Dendritic cell treated with granulocyte-macrophage colony-stimulating factor and Interleukin-4, amounts not matched to agents 40 ng/mL and 50 ng/mL, for 4 days (primary cell): ENCODE measurements at regions not wholly inside any gene's neighbourhood (a gene's known extent, or its start where the extent isn't known, plus 50 kb on each side); places are given as distances from the start of the nearest gene placed in this dataset.

ENCODE experiments used
- H3K27ac Mint-ChIP-seq: one replicate; pipeline ENCODE4 v1.8.0; 2022; ENCODE audit warnings: mild to moderate bottlenecking, mixed read lengths
- H3K27me3 Mint-ChIP-seq: one replicate; pipeline ENCODE4 v1.8.0; 2022; ENCODE audit warnings: mild to moderate bottlenecking, mixed read lengths
- H3K36me3 Mint-ChIP-seq: one replicate; pipeline ENCODE4 v1.8.0; 2022; ENCODE audit warnings: low read depth, mixed read lengths
- H3K4me1 Mint-ChIP-seq: one replicate; pipeline ENCODE4 v1.8.0; 2022; ENCODE audit warnings: low read depth, mixed read lengths
- H3K4me3 Mint-ChIP-seq: one replicate; pipeline ENCODE4 v1.8.0; 2022; ENCODE audit warnings: mild to moderate bottlenecking, moderate library complexity, mixed read lengths
- H3K9me3 Mint-ChIP-seq: one replicate; pipeline ENCODE4 v1.8.0; 2022; ENCODE audit warnings: mixed read lengths
- intact Hi-C: fragments of 100-400 bp; cut with micrococcal nuclease; formaldehyde crosslinking; loops from one replicate; pipeline ENCODE4 v1.15.0; 2022

GRCh38 chr3:178258121-178258520 lies 278.1 kb upstream of the KCNMB2 start:
- no peaks in the 10 kb centered on the region for H3K27me3 Mint-ChIP-seq

GRCh38 chr3:178259703-178260102 lies 276.5 kb upstream of the KCNMB2 start:
- Mint-ChIP-seq H3K27me3 (no peaks in the 10 kb centered on the region), H3K4me1 (peaks cover 5% of the 10 kb centered on the region), H3K9me3 (no peaks in the 10 kb centered on the region), H3K27ac (no peak overlapping the region), H3K36me3 (no peaks in the 10 kb centered on the region), H3K4me3 (no peak overlapping the region)
- intact Hi-C loops = no loop called here

More at GRCh38 chr3:178258121-178258520, 278.1 kb upstream of the KCNMB2 start:
- peaks cover 5% of the 10 kb centered on the region for H3K4me1 Mint-ChIP-seq
- no peak overlapping the region for H3K4me3 Mint-ChIP-seq
- no peak overlapping the region for H3K27ac Mint-ChIP-seq
- H3K36me3 Mint-ChIP-seq = no peaks in the 10 kb centered on the region
- H3K9me3 Mint-ChIP-seq = no peaks in the 10 kb centered on the region
- intact Hi-C loops = no loop called here

DNA sequence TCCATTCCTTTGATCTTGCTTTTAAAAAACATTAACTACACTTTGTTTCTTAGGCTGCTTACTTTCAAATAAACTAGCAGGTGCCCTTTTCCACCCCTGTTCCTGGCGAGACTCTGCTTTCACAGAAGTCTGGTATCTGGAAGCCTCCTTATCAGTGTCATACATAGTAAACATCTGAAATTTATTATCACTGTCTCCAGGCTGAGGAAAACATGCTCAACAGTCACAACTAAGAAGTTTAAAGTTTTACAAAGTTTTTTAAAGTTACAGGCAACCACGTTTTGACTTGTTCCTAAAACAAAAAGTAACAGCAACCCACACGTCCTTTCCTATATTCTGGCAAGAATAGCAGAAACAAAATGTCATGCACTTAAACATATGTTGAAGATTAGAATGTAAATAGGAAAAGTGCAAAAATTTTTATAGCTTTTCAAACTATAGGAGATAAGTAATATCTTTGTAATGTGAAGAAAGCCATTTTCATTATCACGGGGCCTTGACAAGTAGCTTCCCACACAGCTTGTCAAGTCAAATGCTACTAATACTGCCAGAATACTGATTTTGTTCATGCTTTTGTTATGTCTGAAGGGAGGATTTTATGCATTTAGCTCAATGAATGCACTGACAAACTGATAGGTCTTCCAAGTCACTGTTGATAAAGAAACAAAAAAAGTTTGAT lies 275.2 kb upstream of the KCNMB2 start:
- intact Hi-C loops = no loop called here
- no peaks in the 10 kb centered on the region for H3K36me3 Mint-ChIP-seq
- H3K4me3 Mint-ChIP-seq = no peak overlapping the region
- no peak overlapping the region for H3K27ac Mint-ChIP-seq
- H3K27me3 Mint-ChIP-seq = no peaks in the 10 kb centered on the region
- peaks cover 5% of the 10 kb centered on the region for H3K4me1 Mint-ChIP-seq
- no peaks in the 10 kb centered on the region for H3K9me3 Mint-ChIP-seq

GRCh38 chr3:178263236-178263916 lies 272.9 kb upstream of the KCNMB2 start:
- Mint-ChIP-seq H3K9me3 (no peaks in the 10 kb centered on the region), H3K4me3 (no peak overlapping the region), H3K27me3 (no peaks in the 10 kb centered on the region), H3K36me3 (no peaks in the 10 kb centered on the region), H3K4me1 (peaks cover 5% of the 10 kb centered on the region), H3K27ac (no peak overlapping the region)
- intact Hi-C loops = no loop called here

GRCh38 chr3:178267158-178267844 lies 268.9 kb upstream of the KCNMB2 start:
- Mint-ChIP-seq H3K4me1 (no peaks in the 10 kb centered on the region), H3K27me3 (no peaks in the 10 kb centered on the region), H3K4me3 (no peak overlapping the region), H3K36me3 (no peaks in the 10 kb centered on the region), H3K9me3 (no peaks in the 10 kb centered on the region), H3K27ac (no peak overlapping the region)
- intact Hi-C loops = no loop called here

DNA sequence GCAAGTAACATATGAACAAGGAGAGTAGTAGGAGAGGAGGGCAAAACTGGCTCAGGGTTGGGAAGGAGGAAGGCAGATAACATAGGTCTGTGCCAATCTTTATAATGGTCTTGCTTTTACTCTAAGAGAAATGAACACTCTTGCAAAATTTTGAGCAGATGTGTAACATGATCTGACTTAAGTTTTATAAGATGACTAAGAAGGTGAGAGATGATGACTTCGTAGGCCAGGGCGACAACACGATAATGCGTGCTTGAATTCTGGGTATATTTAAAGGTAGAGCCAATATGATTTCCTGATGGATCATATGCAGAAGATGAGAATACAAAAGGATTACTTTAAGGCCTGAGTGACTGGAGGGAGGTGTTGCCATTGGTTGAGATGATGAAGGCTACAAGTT lies 265.4 kb upstream of the KCNMB2 start:
- Mint-ChIP-seq H3K27ac (no peak overlapping the region), H3K9me3 (no peaks in the 10 kb centered on the region), H3K4me3 (no peak overlapping the region), H3K36me3 (no peaks in the 10 kb centered on the region), H3K4me1 (no peaks in the 10 kb centered on the region), H3K27me3 (no peaks in the 10 kb centered on the region)
- intact Hi-C loops = no loop called here

- no peaks in the 10 kb centered on the region for H3K9me3 Mint-ChIP-seq
- intact Hi-C loops = no loop called here
- H3K27ac Mint-ChIP-seq = no peak overlapping the region
- H3K27me3 Mint-ChIP-seq = no peaks in the 10 kb centered on the region
- no peaks in the 10 kb centered on the region for H3K36me3 Mint-ChIP-seq
- H3K4me3 Mint-ChIP-seq = no peak overlapping the region
- no peaks in the 10 kb centered on the region for H3K4me1 Mint-ChIP-seq
These were observed 264.4 kb upstream of the KCNMB2 start for GRCh38 chr3:178271740-178272387.

GRCh38 chr3:178272841-178273240 lies 263.4 kb upstream of the KCNMB2 start:
- Mint-ChIP-seq H3K4me3 (no peak overlapping the region), H3K4me1 (no peaks in the 10 kb centered on the region), H3K27ac (no peak overlapping the region), H3K36me3 (no peaks in the 10 kb centered on the region), H3K9me3 (peaks cover 4% of the 10 kb centered on the region), H3K27me3 (no peaks in the 10 kb centered on the region)
- intact Hi-C loops = no loop called here

DNA sequence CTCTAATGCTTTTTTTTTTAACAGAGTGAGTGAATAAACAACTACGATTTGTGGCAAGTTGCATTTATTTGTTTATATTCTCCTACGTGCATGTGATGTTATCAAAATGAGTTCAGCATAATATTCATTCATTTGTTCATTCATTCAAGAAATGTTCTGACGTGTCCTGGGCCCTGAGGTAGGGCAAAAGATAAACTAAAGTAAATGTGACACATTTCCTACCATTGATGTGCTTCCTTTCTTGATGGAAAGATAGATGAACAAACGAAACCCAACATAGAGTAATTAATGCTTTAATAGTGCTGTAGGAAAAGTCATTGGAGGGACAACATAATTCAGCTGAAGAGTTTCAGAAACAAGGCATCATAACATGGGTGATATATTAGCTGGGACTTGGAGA lies 261.5 kb upstream of the KCNMB2 start:
- Mint-ChIP-seq H3K4me1 (no peaks in the 10 kb centered on the region), H3K36me3 (peaks cover 3% of the 10 kb centered on the region), H3K9me3 (peaks cover 23% of the 10 kb centered on the region), H3K27me3 (no peaks in the 10 kb centered on the region), H3K4me3 (no peak overlapping the region), H3K27ac (no peak overlapping the region)
- intact Hi-C loops = no loop called here

GRCh38 chr3:178275311-178275710 lies 260.9 kb upstream of the KCNMB2 start:
- no peak overlapping the region for H3K27ac Mint-ChIP-seq
- intact Hi-C loops = no loop called here

DNA sequence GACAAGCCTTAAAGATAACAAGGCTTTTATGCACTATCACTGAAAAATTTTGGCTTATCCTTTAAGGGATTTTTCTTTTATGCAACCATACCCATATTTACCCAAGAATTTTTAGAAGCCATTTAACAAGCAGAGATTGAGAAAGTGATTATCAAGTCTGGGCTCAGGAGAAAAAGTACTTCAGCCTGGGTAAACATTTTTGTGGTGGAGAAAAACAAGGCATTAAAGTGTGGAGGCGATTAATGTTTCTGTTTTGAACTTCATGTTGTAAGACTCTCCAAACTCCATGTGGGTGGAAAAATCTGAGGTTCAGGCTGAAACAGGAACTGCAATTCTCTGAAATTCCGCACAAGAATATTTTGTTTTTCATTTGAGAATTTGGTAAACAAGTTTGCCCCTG lies 260.4 kb upstream of the KCNMB2 start:
- H3K4me3 Mint-ChIP-seq = no peak overlapping the region
- no peak overlapping the region for H3K27ac Mint-ChIP-seq
- H3K9me3 Mint-ChIP-seq = peaks cover 34% of the 10 kb centered on the region
- H3K36me3 Mint-ChIP-seq = peaks cover 5% of the 10 kb centered on the region
- H3K27me3 Mint-ChIP-seq = no peaks in the 10 kb centered on the region
- intact Hi-C loops = no loop called here
- H3K4me1 Mint-ChIP-seq = no peaks in the 10 kb centered on the region

More at GRCh38 chr3:178275311-178275710, 260.9 kb upstream of the KCNMB2 start:
- Mint-ChIP-seq H3K27me3 (no peaks in the 10 kb centered on the region), H3K4me1 (no peaks in the 10 kb centered on the region), H3K9me3 (peaks cover 29% of the 10 kb centered on the region), H3K36me3 (peaks cover 5% of the 10 kb centered on the region), H3K4me3 (no peak overlapping the region)

GRCh38 chr3:178277605-178278004 lies 258.6 kb upstream of the KCNMB2 start:
- Mint-ChIP-seq H3K4me1 (no peaks in the 10 kb centered on the region), H3K27ac (no peak overlapping the region), H3K4me3 (no peak overlapping the region), H3K9me3 (peaks cover 39% of the 10 kb centered on the region), H3K36me3 (peaks cover 5% of the 10 kb centered on the region), H3K27me3 (no peaks in the 10 kb centered on the region)
- intact Hi-C loops = no loop called here

GRCh38 chr3:178283561-178283960 lies 252.7 kb upstream of the KCNMB2 start:
- H3K9me3 Mint-ChIP-seq = peaks cover 52% of the 10 kb centered on the region
- H3K27me3 Mint-ChIP-seq = no peaks in the 10 kb centered on the region
- H3K27ac Mint-ChIP-seq = no peak overlapping the region
- H3K36me3 Mint-ChIP-seq = peaks cover 5% of the 10 kb centered on the region
- intact Hi-C loops = no loop called here
- H3K4me1 Mint-ChIP-seq = no peaks in the 10 kb centered on the region
- H3K4me3 Mint-ChIP-seq = no peak overlapping the region

GRCh38 chr3:178284181-178284580 lies 252.1 kb upstream of the KCNMB2 start:
- peaks cover 5% of the 10 kb centered on the region for H3K36me3 Mint-ChIP-seq
- H3K4me1 Mint-ChIP-seq = no peaks in the 10 kb centered on the region
- peaks cover 45% of the 10 kb centered on the region for H3K9me3 Mint-ChIP-seq
- no peak overlapping the region for H3K27ac Mint-ChIP-seq
- intact Hi-C loops = no loop called here
- H3K4me3 Mint-ChIP-seq = no peak overlapping the region
- no peaks in the 10 kb centered on the region for H3K27me3 Mint-ChIP-seq
